ENCODE measurements at regions not wholly inside any gene's neighbourhood (a gene's known extent, or its start where the extent isn't known, plus 50 kb on each side); places are given as distances from the start of the nearest gene placed in this dataset.

DNA sequence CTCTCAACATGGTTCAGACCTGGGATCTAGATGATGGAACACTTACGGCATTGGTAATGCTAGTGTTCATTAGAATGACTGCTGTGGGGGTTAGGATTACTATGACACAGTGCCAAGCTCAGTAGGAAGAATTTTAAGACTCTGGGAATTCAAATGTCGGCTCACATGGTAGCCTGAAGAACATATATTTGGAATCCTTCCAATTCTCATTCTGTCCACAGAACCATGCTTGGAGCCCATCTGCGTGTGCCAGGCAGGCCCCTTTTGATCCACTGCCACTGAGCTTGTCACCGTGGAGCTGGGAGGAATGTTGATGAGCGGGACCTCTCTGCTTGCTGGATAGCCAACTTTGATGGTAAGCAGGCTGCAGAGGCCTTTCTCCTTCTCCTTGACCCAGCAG is 322.0 kb upstream of the SOX11 start:
- DNase-seq, result no peak

DNA sequence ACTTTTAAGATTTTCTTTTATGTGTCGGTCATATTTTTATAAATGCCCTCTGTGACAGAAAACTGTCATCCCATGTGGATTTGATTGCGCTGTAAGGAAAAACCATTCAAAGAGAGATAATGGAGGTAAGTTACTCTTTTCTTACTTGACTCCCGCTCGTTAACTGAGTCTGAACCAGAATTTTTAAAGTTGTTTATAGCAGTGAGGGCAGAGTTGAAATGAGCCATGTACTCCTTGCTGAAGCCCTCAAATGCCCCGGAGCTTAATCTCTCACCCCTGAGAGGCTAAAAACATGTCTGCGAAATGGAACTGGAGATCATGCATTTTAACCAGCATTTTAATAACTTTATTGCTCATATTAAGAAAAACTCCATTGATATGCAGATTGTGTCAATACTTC is 320.0 kb upstream of the SOX11 start:
- peak; percentile 10 for DNase-seq

DNA sequence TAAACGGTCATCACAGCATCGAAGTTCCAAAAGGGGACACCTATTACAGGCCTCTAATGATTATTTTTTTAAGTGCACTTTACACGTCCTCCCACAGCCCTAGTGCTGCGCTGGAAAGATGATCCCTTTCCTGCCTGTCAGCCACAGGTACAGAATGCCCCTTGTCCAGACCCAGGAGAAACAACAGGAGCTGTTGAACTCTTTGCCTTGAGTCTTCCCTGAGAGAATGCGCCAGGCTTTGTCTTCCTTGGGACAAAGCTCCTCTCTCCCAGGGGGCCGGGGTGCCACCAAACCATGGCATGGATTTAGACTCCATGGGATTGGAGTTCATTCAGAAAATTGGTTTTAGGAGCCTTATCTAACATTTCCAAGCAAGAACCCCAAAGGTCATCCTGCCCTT is 319.0 kb upstream of the SOX11 start:
- DNase-seq, result peak; percentile 83

DNA sequence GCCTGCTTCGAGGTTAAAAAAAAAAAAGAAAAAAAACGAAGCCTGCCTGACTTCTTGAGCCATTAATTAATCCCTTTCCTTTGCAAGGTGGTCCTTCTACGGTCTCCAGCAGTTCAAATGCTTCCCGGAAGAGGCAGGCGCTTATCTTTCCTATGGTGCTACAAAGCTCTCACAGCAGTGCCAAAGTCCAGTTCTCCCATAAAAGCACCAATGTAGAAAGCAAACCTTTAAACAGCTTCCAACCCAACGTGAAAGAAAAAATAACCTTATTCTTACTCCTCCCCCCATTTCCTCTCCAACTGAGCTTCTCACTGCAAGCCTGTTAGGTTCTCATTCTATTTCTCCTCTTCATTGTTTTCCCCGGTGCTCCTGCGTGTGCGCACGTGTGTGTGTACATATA is 317.4 kb upstream of the SOX11 start:
- DNase-seq, result no peak

DNA sequence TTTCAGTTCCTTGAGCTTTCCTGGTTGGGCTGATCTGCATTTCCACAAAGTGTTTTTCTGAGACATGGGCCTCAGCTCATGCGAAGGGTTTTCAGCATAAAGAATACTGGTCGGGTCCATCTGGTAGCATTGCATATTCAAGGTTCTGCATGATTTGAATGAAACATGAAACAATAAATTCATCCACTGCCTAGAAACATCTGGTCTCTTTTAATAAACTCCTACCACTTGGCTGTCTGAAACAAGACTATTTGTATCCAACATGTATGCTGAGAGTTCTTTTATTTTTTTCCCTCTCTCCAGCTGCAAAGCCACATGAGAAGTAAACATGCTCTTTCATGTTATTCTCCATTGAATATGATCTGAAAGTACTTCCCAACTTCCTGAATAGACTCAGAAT is 314.9 kb upstream of the SOX11 start:
- no peak for DNase-seq

DNA sequence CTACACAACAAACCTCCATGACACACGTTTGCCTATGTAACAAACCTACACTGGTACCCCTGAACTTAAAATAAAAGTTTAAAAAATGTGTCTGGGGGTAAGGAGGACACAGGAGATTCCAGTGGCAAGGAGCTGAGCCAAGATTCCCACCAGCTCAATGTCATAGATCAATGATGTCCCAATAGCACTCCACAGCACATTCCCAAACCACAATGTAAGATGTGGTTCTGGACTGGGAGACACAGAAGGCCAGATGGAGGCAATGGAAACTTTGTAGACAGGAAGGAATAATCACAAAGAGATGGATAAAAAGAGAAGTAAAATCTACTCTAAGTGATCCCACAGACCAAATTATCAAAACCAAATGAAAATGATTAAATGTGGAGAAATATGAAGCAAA is 312.4 kb upstream of the SOX11 start:
- DNase-seq, result no peak

DNA sequence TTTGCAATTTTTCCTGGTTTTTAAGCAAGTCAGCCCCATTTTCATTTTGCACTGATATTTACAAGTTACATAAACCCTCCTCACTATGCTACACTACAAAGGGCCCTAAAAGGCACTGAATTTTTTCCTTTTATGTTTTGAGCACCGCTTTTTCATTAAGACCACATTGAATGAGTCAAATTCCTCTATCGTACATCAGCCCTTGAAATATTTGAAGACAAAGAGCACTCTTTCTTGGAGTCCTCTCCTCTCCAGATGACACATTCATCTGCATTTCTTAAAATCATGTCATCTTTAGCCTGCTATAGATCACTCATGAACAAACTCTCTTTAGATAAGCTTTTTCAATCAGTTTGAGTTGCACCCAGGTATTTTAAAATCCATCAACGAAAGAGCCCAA is 306.6 kb upstream of the SOX11 start:
- no peak for DNase-seq

DNA sequence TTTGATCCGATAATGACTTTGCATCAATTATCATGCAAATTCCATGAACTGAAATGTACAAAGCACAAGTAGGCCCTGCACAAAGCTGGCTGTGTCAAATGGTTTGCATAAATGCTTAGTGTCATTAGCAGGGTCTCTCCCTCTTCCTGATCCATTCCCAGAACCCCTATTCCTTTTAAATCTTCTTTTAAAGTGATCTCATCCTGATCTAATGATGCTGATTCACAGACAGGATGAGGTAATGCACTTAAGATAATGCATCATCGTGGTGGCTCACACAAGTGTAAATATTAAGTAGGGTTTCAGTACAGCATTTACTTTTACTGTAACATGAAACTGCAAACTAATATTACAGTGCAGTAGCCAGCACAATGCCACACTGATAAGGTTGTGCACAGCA is 304.8 kb upstream of the SOX11 start:
- DNase-seq, result no peak

DNA sequence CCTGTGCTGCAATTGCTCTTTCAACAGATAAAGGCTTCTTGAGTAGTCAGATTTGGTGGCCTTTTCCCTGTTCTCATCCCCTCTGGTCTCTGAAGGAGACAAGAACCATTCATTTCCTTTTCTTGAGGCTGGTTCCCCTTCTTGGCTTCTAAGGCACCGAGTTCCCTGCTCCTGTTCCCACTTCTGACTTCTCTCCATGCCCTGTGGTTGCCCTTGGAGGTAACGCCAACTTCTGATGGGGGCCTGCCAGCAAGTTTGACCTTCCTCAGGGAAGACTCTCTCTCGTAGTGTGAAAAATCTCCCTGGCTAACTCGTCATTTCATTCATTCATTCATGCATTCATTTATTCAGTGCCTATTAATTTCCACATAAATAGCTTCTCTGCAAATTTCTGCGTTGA is 302.4 kb upstream of the SOX11 start:
- DNase-seq, result no peak

DNA sequence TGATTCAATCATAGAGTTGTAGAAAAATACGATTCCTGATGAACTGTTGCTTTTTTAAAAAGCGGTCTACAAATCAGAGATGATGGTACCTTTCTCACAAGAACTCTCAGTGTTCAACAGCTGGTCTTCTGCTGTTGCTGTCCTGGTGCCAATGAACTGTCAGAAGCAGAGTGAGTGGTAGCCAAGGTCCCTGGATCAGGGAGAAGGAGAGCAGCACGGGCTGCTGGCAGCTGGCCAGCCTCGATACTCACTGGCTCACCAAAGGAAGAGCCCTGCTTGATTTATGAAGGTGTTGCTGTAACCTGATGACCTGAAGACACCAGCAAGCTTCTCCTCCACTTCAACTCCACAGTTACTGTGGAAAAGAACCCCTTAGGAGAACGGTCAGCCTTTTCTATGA is 300.8 kb upstream of the SOX11 start:
- DNase-seq, result peak; percentile 76

DNA sequence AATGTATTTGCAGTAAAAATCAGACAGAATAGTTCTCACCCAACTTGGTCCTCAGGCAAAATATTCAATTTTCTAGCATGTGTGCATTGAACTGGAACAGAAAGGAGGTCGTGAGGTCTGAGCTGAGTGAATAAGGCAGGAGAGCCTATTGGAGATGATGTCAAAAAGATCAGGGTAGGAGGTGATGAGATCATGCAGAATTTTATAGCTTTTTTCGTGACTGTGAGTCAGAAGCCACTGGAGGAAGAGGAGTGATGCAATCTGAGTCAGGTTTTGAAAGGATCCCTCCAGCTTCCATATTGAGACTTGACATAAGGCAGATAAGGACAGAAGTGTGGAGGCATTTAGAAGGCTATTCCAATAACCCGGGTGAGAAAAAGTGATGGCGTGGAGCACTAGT is 299.5 kb upstream of the SOX11 start:
- DNase-seq, result no peak

DNA sequence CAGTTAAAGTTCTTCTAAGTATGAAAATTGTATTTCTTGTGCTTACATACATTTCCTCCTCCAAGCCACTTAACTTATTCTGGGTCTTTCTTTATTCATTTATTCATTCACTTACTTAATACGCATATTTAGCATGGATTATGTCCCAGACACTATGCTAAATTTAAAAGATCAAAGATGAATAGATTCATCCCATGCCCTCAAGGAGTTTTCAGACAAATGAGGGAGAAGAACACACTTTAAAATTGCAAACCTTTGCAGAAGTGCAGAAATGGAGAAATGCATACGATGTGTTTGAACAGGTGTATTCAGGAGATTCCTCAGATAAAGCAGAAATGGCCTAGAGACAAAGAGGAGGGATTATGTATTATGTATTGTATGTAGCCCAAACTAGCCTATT is 298.7 kb upstream of the SOX11 start:
- no peak for DNase-seq

DNA sequence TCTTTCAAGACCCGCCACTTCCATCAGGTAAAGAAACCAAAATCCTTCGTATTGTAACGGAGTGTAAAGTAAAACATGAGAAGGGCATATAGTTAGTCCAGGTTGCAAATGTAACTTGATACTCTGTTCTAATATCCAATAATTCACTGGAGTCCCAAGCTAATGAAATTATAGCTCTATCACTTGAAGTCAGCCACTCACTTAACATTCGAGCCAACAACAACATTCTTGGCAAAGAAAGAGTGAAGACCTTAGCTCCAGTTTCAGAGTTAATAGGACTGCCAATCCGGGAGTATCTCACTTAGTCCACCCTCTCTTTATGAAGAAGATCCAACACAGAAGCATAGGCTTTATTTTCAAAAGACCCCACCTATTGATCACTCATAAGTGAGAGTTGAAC is 298.0 kb upstream of the SOX11 start:
- DNase-seq, result peak; percentile 51

DNA sequence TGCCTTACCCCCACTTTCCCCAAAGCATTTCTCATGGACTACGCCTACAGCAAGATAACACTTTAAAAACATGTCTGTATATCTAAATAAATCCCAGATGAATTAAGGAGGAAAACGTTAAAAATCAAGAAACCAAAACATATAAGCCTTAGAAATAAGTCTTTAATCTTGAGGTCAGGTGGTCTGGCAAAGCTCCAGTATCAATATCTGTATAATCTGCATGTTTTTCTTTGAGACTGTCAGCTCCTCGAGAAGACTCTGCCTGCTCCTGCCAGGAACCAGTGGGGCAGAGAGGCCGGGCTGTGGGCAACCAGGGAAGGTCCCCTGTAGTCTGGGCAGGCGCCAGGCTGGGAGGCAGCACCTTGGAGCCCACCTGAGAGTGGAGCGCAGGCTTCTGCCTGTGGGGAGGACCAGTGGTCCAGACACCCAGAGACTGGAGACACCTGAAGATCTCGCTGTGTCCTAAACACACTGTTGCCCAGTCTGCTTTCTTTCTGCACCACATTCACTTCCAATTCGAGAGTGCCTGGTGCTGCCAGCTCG is 291.0 kb upstream of the SOX11 start:
- DNase-seq, result no peak

DNA sequence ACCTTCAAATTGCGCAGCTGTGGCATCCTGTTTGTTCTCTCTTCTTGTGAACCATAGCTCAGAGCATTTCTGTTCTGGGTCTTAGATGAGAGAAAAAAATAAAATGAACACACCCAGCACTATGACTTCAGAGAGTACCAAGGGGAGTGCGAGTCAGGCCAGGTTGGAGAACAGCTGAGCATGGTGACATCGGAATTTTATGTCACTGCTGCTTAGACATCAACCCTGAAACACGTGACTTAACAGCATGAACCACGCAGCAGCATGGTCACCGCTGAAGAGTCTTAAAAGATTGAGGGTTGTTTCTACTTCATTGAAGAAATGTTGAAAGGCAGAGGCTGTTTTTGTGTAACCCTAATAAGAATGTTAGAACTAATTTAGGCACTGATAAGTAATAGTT is 288.8 kb upstream of the SOX11 start:
- DNase-seq, result no peak

DNA sequence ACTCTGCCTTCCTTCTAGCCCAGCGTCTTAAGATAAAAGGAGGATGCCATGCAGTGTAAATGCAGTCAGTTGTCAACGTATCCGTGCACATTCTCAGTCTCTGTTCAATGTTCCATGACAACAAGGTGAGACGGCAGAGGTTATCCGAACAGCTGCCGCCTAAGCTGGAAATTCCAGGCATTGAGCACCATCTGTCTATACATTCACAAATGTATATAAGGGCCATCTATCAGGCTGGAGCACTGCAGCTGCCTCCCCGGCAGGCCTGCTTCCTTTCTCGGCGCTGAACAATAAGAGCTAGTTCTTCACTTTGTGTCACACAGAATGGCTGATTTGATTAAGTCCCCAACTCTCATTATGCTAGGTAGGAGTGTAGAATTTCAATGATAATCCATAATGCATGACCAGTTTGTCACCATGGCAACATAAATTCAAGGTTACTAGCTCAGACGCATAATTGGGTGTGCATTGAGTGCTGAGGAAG is 282.2 kb upstream of the SOX11 start:
- peak; percentile 98 for DNase-seq

DNA sequence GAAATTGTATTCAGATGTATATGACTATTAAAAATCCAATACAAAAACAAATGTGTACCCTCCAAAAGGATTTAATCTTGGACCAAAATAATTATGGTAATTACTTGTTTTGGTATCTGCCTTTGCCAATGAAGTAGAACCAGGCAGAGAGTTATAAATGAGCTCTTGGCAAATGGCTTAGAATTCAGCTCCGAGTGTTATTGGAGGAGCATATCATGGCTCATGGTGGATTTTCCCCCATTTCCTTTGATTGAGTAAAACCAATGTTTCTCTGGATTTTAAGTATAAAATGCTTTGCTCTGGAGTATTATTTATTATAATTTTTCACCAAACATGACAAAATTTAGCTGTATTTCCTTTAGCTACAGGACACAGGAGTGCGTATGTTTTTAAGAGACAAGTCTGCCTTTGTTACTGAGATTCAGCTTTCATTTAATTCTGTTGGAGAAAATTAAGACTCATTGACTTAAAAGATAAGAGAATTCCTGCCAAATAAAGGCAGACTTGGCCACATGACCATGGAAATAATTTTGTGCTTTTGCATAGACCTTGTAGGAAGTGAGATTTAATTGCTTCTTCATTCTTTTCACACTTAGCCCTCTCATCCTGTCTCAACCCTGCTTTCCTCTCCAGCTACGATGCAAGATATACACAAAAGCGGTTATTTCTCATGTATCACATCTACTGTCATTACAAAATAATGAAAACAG is 281.0 kb upstream of the SOX11 start:
- DNase-seq, result peak; percentile 20

DNA sequence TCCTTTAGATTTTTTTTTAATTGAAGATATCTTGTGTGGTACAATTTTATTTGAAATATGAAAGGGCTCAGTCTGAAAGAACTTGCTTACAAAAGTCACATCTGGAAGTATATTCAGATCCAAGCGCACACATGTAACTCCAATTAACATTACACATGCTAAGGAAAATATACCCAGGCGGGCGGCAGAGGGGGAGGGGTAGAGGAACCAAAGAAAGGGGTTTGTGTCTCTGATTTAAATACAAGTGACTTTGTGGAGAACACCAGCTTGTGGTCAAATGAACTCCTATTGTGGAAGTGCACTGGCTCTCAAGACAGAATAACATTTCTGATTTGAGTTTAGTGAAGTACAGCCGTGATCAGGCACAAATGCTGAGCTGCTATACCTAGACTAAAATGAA is 280.2 kb upstream of the SOX11 start:
- DNase-seq, result peak; percentile 17

DNA sequence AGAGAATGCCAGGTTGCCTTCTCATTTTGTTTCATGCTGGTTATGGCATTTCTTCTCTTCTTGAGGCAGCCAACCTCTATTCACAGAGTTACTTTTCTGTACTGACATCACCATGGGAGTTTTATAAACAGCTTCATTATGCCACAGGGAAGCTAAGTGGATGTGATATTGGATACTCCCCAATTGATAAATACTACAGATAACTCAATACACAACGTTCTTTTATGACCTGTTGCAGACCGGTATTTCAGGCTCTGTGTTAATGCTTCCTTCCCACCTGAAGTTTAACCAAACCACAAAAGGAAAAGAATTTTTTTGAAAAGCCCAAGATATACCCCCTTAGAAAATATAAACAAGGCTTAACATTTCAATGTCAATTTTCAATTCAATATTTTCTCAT is 258.3 kb upstream of the SOX11 start:
- DNase-seq, result no peak

DNA sequence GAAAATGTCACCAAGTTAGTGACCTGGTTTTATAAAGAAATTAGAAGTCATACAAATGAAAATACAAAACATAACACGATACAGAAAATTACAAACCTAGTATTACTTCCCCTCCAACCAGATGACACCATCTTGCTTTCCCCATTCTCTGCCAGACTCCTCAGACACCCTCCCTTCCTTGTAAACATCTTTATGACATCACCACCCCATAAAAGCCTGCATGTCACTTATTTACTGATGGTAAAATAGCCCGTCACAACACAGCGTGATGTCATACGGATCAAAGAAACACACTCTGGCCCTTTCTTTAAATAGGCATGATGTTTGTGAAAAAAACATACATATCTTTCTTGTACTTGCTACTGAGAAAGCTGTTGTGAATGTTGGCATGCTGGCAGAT is 254.8 kb upstream of the SOX11 start:
- DNase-seq, result no peak

DNA sequence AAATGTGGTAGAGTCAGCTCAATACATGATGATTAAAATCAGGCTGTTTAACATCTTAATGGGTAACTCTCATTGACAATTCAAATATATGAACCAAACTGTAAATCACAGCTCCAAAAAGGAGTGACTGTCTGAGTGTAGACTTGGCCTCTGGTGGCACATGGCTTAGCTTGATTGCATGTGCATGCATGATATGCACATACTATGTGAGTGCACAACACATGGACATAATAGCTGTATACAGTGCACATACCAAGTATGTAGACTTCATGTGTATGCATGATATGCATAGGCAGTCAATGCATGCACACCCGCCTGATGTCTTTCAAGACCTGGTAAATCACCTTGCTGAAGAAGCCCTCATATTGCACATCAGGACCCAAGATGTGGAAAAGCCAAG is 252.0 kb upstream of the SOX11 start:
- no peak for DNase-seq

DNA sequence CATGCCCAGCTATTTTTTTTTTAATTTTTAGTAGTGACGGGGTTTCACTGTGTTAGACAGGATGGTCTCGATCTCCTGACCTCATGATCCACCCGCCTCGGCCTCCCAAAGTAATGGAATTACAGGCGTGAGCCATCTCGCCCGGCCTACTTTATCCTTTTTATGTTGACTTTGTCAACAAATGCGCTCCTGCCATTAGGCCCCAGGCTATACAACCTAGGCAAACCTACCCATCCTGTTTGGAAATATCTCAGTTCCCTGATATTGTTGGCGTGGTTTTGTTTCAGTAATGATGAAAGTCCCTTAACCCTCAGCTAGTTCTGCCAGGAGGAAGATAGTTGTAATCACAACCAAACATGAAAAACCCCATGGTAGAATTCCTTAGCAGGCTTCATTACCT is 249.4 kb upstream of the SOX11 start:
- no peak for DNase-seq

DNA sequence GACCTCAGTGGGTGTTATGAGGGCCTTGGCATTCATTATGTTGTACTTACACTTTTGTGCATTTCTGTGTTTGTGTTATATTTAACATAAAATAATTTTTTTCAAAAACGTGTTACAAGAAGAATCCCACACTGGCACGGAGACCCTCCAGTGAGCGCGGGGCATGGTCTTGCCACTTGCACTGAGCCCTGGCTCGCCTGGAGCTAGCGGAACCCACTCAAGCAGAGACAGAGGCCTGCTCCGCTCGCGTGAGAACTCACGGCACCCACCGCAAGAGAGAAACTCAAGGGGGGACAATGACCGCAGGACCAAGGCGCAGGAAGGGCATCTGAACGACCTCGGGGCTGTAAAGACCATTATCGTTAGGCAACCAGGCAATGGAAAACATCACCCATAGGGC is 248.0 kb upstream of the SOX11 start:
- DNase-seq, result no peak

DNA sequence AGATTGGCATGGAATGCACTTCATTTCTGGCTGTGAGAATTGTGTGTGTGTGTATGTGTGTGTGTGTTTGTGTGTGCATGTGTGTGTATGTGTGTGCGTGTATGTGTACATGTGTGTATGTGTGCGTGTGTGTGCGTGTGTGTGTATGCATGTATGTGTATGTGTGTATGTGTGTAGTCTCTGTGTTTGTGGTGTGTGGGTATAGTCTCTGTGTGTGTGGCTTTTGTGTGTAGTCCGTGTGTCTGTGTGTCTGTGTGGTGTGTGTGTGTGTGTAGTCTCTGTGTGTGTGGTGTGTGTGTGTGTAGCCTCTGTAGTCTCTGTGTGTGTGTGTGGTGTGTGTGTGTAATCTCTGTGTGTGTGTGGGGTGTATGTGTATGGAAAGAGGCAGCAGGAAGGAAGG is 247.3 kb upstream of the SOX11 start:
- DNase-seq, result no peak

DNA sequence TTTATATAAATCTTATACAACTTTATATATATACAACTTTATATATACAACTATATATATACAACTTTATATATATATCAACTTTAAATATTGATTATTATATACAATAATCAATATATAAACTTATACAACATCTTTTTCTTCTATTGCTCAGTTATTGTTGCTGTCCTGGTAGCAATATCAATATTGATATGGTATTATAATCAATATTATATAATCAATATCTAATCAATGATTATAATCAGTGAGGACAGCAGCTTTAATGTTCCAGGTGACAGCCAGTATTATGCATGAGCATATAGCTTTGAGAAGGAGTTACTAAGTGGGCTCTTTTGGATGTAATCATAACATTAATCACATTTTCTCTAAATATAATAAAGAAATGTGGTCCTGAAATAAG is 242.3 kb upstream of the SOX11 start:
- DNase-seq, result no peak

All from NCI-H82 (cell line).